Fibroblast of the aortic adventitia (primary cell): ENCODE measurements at regions not wholly inside any gene's neighbourhood (a gene's known extent, or its start where the extent isn't known, plus 50 kb on each side); places are given as distances from the start of the nearest gene placed in this dataset.
"Not testable (repeated sequence)": the region's sequence is repeated elsewhere in the genome, so short reads cannot be mapped to it uniquely, and the experiment has no call there.

ENCODE experiments used
- DNase-seq: peaks from one replicate; pipeline ENCODE4 v3.0.0-alpha.2; 2010; ENCODE audit warnings: low read depth
- H3K4me3 ChIP-seq: 2 replicates; pipeline ENCODE4 v1.5.1; 2011; ENCODE audit warnings: low read depth, mild to moderate bottlenecking, control low read depth, low read length, moderate library complexity
- CTCF ChIP-seq: IDR thresholded peaks from 2 replicates; pipeline ENCODE4 v1.5.1; 2011; ENCODE audit warnings: mild to moderate bottlenecking, low read length, control low read depth, inconsistent platforms; ENCODE audit not compliant: insufficient read depth

GRCh38 chrX:912677-913076, 282.1 kb downstream of the SHOX start:
- no peak for TF ChIP-seq CTCF
- no peak for DNase-seq
- no peak overlapping the region for H3K4me3 ChIP-seq

- not testable (repeated sequence) for DNase-seq
Observed at GRCh38 chrX:909068-909467, 278.5 kb downstream of the SHOX start.

GRCh38 chrX:906586-906985, 276.0 kb downstream of the SHOX start:
- H3K4me3 ChIP-seq: no peak overlapping the region
- no peak for DNase-seq
- no peak for TF ChIP-seq CTCF

More at GRCh38 chrX:909068-909467, 278.5 kb downstream of the SHOX start:
- H3K4me3 ChIP-seq: not testable (repeated sequence)

GRCh38 chrX:905848-906566, 275.4 kb downstream of the SHOX start:
- no peak overlapping the region for H3K4me3 ChIP-seq
- no peak for TF ChIP-seq CTCF
- DNase-seq: no peak

- DNase-seq: no peak
- H3K4me3 ChIP-seq: no peak overlapping the region
- no peak for TF ChIP-seq CTCF
Observed at GRCh38 chrX:903116-903515, 272.5 kb downstream of the SHOX start.

GRCh38 chrX:896256-896655, 265.7 kb downstream of the SHOX start:
- H3K4me3 ChIP-seq: no peak overlapping the region
- no peak for TF ChIP-seq CTCF
- no peak for DNase-seq

GRCh38 chrX:889966-890651, 259.5 kb downstream of the SHOX start:
- TF ChIP-seq CTCF: no peak
- DNase-seq: no peak

GRCh38 chrX:887724-888123, 257.1 kb downstream of the SHOX start:
- DNase-seq, H3K4me3 ChIP-seq: not testable (repeated sequence)

More at GRCh38 chrX:889966-890651, 259.5 kb downstream of the SHOX start:
- H3K4me3 ChIP-seq: no peak overlapping the region
